ENCODE measurements at regions not wholly inside any gene's neighbourhood (a gene's known extent, or its start where the extent isn't known, plus 50 kb on each side); places are given as distances from the start of the nearest gene placed in this dataset.

GRCh38 chr18:72942766-72943165 lies 75.0 kb upstream of the NETO1 start:
- no peak overlapping the region for H3K4me3 Mint-ChIP-seq (ENCODE audit: unreplicated experiment)
- H3K9me3 Mint-ChIP-seq (ENCODE audit: unreplicated experiment), result no peaks in the 10 kb centered on the region
- DNase-seq, result no peak
- no peak overlapping the region for H3K27ac Mint-ChIP-seq (ENCODE audit: unreplicated experiment)
- TF ChIP-seq CTCF (IDR thresholded peaks at IDR 0.05; ENCODE audit: partially characterized antibody, unreplicated experiment), result no peak
- H3K4me1 Mint-ChIP-seq (ENCODE audit: low read depth, unreplicated experiment), result no peaks in the 10 kb centered on the region
- H3K27me3 Mint-ChIP-seq (ENCODE audit: unreplicated experiment), result no peaks in the 10 kb centered on the region
- no peaks in the 10 kb centered on the region for H3K36me3 Mint-ChIP-seq (ENCODE audit: unreplicated experiment)

- no peak overlapping the region for H3K27ac Mint-ChIP-seq (ENCODE audit: unreplicated experiment)
- no peak for DNase-seq
- no peaks in the 10 kb centered on the region for H3K27me3 Mint-ChIP-seq (ENCODE audit: unreplicated experiment)
- TF ChIP-seq CTCF (IDR thresholded peaks at IDR 0.05; ENCODE audit: partially characterized antibody, unreplicated experiment), result no peak
- H3K9me3 Mint-ChIP-seq (ENCODE audit: unreplicated experiment), result no peaks in the 10 kb centered on the region
- no peak overlapping the region for H3K4me3 Mint-ChIP-seq (ENCODE audit: unreplicated experiment)
- no peaks in the 10 kb centered on the region for H3K4me1 Mint-ChIP-seq (ENCODE audit: low read depth, unreplicated experiment)
- H3K36me3 Mint-ChIP-seq (ENCODE audit: unreplicated experiment), result no peaks in the 10 kb centered on the region
Observed at GRCh38 chr18:72940986-72941385, 73.2 kb upstream of the NETO1 start.

GRCh38 chr18:72940509-72940908 lies 72.7 kb upstream of the NETO1 start:
- H3K27me3 Mint-ChIP-seq (ENCODE audit: unreplicated experiment), result no peaks in the 10 kb centered on the region
- no peaks in the 10 kb centered on the region for H3K4me1 Mint-ChIP-seq (ENCODE audit: low read depth, unreplicated experiment)
- no peak for TF ChIP-seq CTCF (IDR thresholded peaks at IDR 0.05; ENCODE audit: partially characterized antibody, unreplicated experiment)
- no peak overlapping the region for H3K4me3 Mint-ChIP-seq (ENCODE audit: unreplicated experiment)
- H3K36me3 Mint-ChIP-seq (ENCODE audit: unreplicated experiment), result no peaks in the 10 kb centered on the region
- no peak overlapping the region for H3K27ac Mint-ChIP-seq (ENCODE audit: unreplicated experiment)
- no peak for DNase-seq
- no peaks in the 10 kb centered on the region for H3K9me3 Mint-ChIP-seq (ENCODE audit: unreplicated experiment)

GRCh38 chr18:72935744-72936143 lies 68.0 kb upstream of the NETO1 start:
- Mint-ChIP-seq H3K9me3 (ENCODE audit: unreplicated experiment) (no peaks in the 10 kb centered on the region), H3K36me3 (ENCODE audit: unreplicated experiment) (no peaks in the 10 kb centered on the region), H3K27ac (ENCODE audit: unreplicated experiment) (no peak overlapping the region), H3K27me3 (ENCODE audit: unreplicated experiment) (no peaks in the 10 kb centered on the region), H3K4me3 (ENCODE audit: unreplicated experiment) (no peak overlapping the region), H3K4me1 (ENCODE audit: low read depth, unreplicated experiment) (no peaks in the 10 kb centered on the region)
- TF ChIP-seq CTCF (IDR thresholded peaks at IDR 0.05; ENCODE audit: partially characterized antibody, unreplicated experiment), result no peak
- no peak for DNase-seq

GRCh38 chr18:72922895-72923294 lies 55.1 kb upstream of the NETO1 start:
- no peak overlapping the region for H3K4me3 Mint-ChIP-seq (ENCODE audit: unreplicated experiment)
- TF ChIP-seq CTCF (IDR thresholded peaks at IDR 0.05; ENCODE audit: partially characterized antibody, unreplicated experiment), result no peak
- no peaks in the 10 kb centered on the region for H3K27me3 Mint-ChIP-seq (ENCODE audit: unreplicated experiment)
- DNase-seq, result no peak
- peaks cover 2% of the 10 kb centered on the region for H3K9me3 Mint-ChIP-seq (ENCODE audit: unreplicated experiment)
- peaks cover 10% of the 10 kb centered on the region for H3K36me3 Mint-ChIP-seq (ENCODE audit: unreplicated experiment)
- peaks cover 7% of the 10 kb centered on the region for H3K4me1 Mint-ChIP-seq (ENCODE audit: low read depth, unreplicated experiment)
- no peak overlapping the region for H3K27ac Mint-ChIP-seq (ENCODE audit: unreplicated experiment)

Measured in glutamatergic neuron (in vitro differentiated cells).